ENCODE measurements at regions not wholly inside any gene's neighbourhood (a gene's known extent, or its start where the extent isn't known, plus 50 kb on each side); places are given as distances from the start of the nearest gene placed in this dataset.
A peak's percentile ranks its signal among the peaks of the same experiment; 100 is the strongest.

DNA sequence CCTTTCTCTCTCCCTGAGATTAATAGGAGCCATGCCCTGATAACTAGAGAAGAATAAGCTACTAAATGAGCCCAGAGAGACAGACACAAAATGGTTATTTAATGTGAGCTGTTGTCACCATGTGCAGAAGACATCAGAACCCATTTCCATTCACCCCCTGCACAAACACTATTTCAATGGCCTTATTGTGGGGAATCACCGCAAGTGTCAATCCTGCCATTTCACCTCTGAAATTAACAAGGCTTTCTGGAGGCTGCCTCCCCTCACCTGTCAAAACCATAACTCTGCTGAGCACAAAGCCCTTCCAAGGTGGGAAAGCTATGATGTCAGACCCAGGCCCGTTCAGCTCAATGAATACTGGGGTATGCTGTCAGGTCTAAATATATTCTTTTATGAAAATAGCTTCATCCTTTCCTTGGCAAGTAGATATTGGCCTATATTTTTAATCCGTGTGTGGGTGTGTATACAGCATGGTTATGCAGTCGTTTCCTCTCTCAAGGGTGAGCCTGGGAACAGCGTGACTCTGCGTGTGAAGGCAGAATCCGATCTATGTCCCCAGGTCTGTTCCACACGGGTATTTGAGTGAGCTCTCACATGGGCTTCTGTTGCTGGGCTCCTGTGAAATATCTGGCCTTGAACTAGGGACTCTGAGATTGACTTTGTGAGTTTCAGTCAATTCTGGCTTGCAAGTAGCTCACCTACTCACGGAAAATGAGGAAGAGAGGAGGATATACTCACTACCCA lies 266.3 kb downstream of the FBXW7 start:
- no peak for DNase-seq (ENCODE audit: low read depth in 1 of 2, low spot score in 1 of 2)

- DNase-seq (ENCODE audit: low read depth in 1 of 2, low spot score in 1 of 2) = no peak
Measured at GRCh38 chr4:152267811-152268210, 268.1 kb downstream of the FBXW7 start.

- no peak for DNase-seq (ENCODE audit: low read depth in 1 of 2, low spot score in 1 of 2)
Measured at GRCh38 chr4:152266831-152267480, 268.9 kb downstream of the FBXW7 start.

GRCh38 chr4:152265149-152265621 lies 270.7 kb downstream of the FBXW7 start:
- no peak for DNase-seq (ENCODE audit: low read depth in 1 of 2, low spot score in 1 of 2)

- no peak for DNase-seq (ENCODE audit: low read depth in 1 of 2, low spot score in 1 of 2)
Measured at GRCh38 chr4:152264106-152264505, 271.8 kb downstream of the FBXW7 start.

DNA sequence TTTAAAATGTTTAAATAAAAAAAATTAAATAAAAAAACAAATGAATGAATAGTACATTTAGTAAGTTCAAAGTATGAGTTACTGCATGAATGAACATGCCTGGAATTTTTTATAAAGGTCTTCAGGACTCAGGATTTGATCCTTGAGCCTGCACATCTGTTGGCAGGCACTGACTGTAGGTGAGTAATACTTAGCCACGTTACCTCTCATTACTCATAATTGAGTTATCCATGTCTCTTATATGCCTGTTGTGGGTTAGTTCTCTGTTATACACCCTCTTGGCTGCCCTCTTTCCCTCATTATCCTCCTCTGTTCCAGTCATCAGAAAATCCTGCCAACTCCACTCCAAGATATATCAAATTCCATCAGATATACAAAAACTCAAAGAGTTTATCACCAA lies 276.0 kb downstream of the FBXW7 start:
- DNase-seq (ENCODE audit: low read depth in 1 of 2, low spot score in 1 of 2) = no peak

DNA sequence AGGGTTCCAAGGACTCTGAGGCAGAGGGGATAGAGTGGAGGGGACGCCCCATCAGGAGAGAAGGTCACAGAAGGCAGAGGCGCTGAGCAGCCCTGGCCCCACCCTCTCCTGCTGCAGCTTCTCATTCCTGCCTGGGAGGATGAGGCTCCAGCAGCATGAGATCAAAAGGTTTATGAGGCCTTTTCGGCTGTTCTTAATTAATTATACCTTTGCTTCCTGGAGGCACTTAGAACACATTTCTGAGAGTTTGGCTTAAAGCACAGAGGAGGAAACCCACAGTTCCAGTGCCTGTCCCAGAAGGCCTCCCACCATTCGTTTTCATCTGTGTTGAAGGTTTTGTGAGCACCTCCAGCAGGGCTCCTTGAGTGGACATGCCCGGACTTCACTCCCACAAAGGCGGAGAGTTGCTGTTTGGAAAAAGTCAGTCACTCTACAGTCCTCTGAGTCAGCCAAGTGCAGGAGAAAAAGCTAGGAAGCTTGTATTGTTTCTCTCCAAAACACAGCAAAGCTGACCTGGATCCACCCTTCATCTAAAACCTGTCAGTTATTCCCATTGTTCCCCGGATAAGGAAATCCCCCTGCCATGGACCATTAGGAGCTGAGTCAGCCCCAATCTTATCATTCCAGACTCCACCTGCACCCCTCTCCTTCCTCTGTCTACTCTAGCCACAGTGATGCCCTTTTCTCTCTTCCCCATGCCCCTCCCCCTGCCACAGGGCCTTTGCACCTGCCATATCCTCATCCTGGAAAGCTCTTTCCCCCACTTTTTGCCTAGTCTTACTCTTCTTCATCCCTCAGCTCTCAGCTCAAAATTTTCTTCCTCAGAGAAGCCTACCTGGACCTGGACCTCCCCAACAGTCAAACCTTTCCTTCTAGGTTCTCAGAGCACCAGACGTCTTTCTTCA lies 276.8 kb downstream of the FBXW7 start:
- DNase-seq (ENCODE audit: low read depth in 1 of 2, low spot score in 1 of 2) = no peak

DNA sequence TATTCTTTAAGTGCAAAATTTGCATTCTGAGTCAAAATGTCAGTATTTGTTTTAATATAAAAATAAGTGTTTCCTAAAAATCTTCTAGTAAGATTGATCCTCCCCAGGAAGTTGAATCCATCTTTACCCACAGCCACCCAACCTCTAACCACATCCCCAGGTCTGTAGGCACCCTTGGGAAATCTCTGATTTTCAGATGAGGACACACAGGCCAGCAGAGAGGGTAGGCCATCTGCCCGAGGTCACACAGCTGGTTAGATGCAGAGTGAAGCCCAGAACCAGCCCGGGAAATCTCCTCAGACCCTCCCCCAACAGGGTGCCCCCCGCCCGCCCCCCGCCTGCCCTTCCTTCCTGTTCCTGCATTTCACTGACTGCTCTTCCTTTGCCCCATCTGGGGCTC lies 277.5 kb downstream of the FBXW7 start:
- no peak for DNase-seq (ENCODE audit: low read depth in 1 of 2, low spot score in 1 of 2)

DNA sequence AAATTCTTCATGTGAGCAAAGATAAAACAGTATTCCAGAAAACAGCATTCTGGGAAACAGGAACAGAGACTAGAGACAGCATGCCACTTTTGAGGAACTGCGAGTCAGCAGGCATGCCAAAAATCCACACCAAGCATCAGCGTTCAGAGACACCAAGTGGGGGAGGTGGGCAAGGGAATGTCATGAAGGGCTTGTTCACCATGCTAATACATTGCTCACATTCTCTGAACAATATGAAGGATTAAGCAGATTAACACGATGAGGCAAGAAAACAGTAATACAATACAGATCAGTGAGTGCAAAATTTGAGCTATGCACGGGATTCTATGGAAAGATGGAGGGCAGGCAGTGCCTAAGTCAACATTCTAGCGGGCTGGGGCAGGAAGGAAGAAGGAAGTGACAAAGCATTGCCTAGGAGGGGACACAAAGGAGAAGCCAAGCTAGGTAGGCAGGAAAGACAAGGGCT lies 278.3 kb downstream of the FBXW7 start:
- DNase-seq (ENCODE audit: low read depth in 1 of 2, low spot score in 1 of 2) = no peak

DNA sequence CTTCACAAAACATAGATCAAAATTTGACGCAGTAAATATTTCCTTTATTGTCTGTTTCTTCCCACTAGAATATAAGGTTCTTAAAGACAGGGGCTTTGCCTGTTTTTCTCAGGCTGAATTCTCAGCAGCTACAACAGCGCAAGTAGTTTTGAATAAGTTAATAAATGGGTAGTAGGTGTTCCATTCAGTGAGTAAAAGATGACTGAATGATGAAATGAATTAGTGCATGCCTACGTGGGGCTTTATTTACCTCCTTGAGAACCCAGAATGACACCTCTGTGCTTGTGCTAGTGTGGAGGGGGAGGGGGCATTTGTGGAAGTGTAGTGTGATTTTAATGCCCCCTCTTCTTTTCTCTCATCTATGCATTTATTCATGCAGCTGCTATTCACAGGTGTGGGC lies 278.9 kb downstream of the FBXW7 start:
- DNase-seq (ENCODE audit: low read depth in 1 of 2, low spot score in 1 of 2) = no peak

GRCh38 chr4:152255437-152255836 lies 280.5 kb downstream of the FBXW7 start:
- peak in 1 of 2 donors; percentile 19 for DNase-seq (ENCODE audit: low read depth in 1 of 2, low spot score in 1 of 2)

GRCh38 chr4:152248347-152248746 lies 287.5 kb downstream of the FBXW7 start:
- no peak for DNase-seq (ENCODE audit: low read depth in 1 of 2, low spot score in 1 of 2)

DNA sequence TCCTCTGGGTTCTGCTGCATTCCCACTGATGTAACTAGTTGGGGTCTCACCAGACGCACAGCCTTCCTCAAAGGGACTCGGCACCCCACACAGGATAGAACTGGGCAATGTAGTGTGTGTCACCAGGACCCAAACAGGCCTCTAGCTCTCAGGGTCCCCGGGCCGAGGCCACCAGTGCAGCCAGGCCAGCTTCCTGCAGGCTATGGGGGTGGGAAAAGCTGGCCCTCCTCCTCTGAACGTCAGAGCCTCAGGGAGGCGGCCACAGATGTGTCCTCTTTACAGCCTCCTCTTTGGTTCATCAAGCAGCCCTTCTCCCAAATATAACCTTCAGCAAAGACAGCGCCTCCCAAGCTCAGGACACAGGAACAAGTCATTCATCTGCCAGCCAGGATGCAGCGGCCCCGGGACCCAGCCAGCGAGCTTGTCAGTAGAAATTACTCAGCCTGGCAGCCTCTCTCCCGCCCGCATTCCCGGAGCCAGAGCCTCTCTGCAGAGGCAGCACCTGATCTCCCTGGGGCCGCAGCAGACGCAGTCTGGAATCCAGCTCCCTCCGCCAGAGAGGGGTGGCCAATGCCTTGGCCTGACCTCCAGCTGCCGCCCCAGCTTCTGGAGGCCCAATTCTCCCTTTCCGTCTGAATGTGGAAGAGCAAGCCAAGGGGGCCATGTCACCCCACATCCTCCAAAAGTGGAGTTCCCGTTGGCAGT lies 288.5 kb downstream of the FBXW7 start:
- DNase-seq (ENCODE audit: low read depth in 1 of 2, low spot score in 1 of 2) = no peak

DNA sequence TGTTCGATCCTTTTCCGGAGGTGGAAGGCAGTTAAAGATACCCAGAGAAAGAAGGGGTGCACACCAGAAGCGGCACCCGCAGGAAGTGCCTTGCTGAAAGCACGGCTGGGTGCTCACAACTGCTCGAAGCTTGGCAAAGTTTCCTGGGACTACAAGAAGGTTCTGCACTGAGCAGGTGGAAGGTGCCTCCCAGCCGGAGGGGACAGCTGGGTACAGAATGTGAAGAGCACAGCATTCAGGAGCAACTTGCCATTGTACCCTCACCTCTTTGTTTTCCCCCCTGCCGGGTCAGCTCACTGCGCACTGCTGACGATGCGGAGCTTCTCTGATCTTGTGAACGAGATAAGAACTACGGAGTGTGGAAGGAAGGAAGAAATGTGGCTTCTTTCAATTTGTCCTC lies 289.2 kb downstream of the FBXW7 start:
- DNase-seq (ENCODE audit: low read depth in 1 of 2, low spot score in 1 of 2) = no peak

DNA sequence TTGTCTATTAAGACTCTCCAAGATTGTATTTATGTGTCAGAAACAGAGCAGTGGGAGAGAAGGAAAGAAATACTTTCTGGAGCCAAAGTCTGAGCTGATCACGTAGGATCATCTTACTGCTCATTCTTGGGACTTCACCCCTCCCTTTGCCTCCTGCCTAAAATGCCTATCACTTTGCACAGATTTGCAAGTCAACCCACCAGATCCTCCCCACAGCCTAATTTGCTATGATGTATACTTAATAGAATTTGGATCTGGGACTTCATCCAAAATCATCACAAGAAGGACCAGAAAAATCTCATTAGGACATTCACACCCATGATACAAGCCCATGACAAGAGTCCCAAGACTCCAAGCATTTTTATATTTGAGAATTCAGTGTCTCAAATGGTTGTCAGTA lies 290.2 kb downstream of the FBXW7 start:
- DNase-seq (ENCODE audit: low read depth in 1 of 2, low spot score in 1 of 2) = no peak

GRCh38 chr4:152244659-152245058 lies 291.2 kb downstream of the FBXW7 start:
- DNase-seq (ENCODE audit: low read depth in 1 of 2, low spot score in 1 of 2) = no peak

DNA sequence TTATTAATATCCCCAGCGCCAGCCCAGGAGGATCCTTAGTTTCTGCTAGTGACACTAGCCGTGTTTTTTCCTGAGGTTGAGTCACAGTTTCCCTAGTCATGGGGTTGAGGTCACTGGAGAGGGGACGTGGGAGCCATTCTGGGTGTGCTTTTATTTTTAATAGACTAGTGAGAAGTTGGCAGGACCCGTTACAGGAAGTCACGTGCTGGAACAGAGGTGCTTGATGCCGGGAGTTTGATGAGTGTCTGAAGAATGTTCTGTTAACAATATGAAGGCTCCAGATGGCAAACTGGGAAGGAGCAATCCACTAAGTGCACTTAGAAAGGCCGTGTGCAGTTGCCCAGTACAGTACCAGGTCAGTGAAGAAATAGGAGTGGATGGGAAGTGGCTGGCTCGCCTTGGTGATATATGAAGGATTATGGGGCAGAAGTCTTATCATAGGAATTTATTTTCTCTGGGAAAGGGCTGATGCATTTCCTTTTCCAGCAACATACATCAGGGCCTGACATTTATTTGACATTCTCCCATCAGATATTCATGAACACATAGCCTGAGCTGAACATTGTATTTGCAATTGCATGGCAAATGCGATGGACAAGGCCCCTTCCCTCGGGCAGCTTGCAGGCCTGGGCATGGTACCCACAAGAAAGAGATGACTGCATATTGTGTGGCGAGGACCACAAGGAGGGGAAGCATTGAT lies 291.8 kb downstream of the FBXW7 start:
- no peak for DNase-seq (ENCODE audit: low read depth in 1 of 2, low spot score in 1 of 2)

DNA sequence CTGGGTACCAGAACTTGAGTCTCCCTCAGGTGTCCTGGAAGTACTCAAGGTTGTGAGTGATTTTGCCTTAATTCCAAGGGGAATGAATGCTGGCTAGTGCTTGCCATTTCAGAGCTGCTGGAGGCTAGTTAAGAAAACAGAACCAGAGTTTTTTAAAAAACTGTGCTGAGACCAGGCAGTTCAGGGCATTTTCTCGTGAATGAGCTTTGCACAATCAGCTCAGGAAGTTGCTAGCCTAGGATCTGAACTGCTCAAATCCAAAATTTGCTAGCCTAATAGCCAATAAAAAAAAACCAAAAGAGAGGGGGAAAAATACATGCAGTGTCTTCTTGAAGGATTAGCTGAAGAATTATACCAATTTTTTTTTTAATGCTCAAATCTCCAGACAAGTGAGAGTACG lies 292.7 kb downstream of the FBXW7 start:
- no peak for DNase-seq (ENCODE audit: low read depth in 1 of 2, low spot score in 1 of 2)

GRCh38 chr4:152240232-152240631 lies 295.7 kb downstream of the FBXW7 start:
- DNase-seq (ENCODE audit: low read depth in 1 of 2, low spot score in 1 of 2) = no peak

DNA sequence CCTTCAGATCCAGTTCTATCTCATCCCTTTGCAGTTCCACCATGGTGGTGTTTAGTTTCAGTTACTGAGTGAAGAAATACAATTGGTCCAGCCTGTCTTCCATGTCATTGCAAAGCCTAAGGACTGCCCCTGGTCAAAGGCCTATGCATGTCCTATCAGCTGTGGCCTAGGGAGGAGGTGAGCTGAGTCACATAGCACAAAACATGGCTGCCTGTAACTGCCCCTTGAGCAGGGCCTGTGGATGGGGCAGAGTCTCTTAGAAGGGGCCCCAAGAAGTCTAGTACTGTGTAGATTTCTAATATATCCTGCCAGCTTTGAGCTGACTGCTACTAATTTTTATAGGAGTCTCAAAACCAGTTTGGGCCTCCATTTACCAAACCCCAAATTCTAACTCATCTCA lies 296.7 kb downstream of the FBXW7 start:
- no peak for DNase-seq (ENCODE audit: low read depth in 1 of 2, low spot score in 1 of 2)

Data from stimulated activated CD4-positive, alpha-beta T cell treated with anti-CD3 and anti-CD28 coated beads, Interleukin-15, amount 100 ng/mL, for 1 hour (primary cell).